A673 (cell line): ENCODE measurements at regions not wholly inside any gene's neighbourhood (a gene's known extent, or its start where the extent isn't known, plus 50 kb on each side); places are given as distances from the start of the nearest gene placed in this dataset.

Experiments
- EZH2 ChIP-seq: fragments of 200-600 bp; sonication (generic); IDR thresholded peaks from 2 replicates; pipeline ENCODE4 v1.6.1; 2017; ENCODE audit warnings: borderline replicate concordance, low read depth, mild to moderate bottlenecking, mixed read lengths, antibody characterized with exemption, low read length; ENCODE audit not compliant: poor library complexity, severe bottlenecking
- TF ChIP-seq, protein P1 (sequence below): fragments of 300-800, 200-600 bp; sonication (generic); conservative IDR thresholded peaks from 2 replicates; pipeline ENCODE4 v1.5.1; 2017; ENCODE audit warnings: low read depth, mild to moderate bottlenecking, antibody characterized with exemption, low read length, moderate library complexity, mixed read lengths

GRCh38 chr1:196070940-196071339, 537.3 kb downstream of the KCNT2 start:
- TF ChIP-seq, protein P1, sequence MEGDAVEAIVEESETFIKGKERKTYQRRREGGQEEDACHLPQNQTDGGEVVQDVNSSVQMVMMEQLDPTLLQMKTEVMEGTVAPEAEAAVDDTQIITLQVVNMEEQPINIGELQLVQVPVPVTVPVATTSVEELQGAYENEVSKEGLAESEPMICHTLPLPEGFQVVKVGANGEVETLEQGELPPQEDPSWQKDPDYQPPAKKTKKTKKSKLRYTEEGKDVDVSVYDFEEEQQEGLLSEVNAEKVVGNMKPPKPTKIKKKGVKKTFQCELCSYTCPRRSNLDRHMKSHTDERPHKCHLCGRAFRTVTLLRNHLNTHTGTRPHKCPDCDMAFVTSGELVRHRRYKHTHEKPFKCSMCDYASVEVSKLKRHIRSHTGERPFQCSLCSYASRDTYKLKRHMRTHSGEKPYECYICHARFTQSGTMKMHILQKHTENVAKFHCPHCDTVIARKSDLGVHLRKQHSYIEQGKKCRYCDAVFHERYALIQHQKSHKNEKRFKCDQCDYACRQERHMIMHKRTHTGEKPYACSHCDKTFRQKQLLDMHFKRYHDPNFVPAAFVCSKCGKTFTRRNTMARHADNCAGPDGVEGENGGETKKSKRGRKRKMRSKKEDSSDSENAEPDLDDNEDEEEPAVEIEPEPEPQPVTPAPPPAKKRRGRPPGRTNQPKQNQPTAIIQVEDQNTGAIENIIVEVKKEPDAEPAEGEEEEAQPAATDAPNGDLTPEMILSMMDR, result no peak
- TF ChIP-seq EZH2, result no peak
